SU-DHL-6 (cell line): ENCODE measurements at regions not wholly inside any gene's neighbourhood (a gene's known extent, or its start where the extent isn't known, plus 50 kb on each side); places are given as distances from the start of the nearest gene placed in this dataset.

Source experiments
- EZH2phosphoT487 ChIP-seq: fragments of 200-600 bp; sonication (generic), shearing (Covaris generic); conservative IDR thresholded peaks from 2 replicates; pipeline ENCODE4 v1.6.1; 2018; ENCODE audit warnings: mild to moderate bottlenecking, antibody characterized with exemption, low read length, moderate library complexity, mixed read lengths
- TF ChIP-seq, protein P1 (sequence below): fragments of 200-600 bp; sonication (generic); IDR thresholded peaks from one replicate; pipeline ENCODE4 v1.5.1; 2017; ENCODE audit warnings: antibody characterized with exemption, mild to moderate bottlenecking, low read length, moderate library complexity; ENCODE audit not compliant: insufficient read depth, poor library complexity, severe bottlenecking

GRCh38 chr1:69045572-69045971 is 522.1 kb upstream of the LRRC7 start:
- TF ChIP-seq, protein P1, sequence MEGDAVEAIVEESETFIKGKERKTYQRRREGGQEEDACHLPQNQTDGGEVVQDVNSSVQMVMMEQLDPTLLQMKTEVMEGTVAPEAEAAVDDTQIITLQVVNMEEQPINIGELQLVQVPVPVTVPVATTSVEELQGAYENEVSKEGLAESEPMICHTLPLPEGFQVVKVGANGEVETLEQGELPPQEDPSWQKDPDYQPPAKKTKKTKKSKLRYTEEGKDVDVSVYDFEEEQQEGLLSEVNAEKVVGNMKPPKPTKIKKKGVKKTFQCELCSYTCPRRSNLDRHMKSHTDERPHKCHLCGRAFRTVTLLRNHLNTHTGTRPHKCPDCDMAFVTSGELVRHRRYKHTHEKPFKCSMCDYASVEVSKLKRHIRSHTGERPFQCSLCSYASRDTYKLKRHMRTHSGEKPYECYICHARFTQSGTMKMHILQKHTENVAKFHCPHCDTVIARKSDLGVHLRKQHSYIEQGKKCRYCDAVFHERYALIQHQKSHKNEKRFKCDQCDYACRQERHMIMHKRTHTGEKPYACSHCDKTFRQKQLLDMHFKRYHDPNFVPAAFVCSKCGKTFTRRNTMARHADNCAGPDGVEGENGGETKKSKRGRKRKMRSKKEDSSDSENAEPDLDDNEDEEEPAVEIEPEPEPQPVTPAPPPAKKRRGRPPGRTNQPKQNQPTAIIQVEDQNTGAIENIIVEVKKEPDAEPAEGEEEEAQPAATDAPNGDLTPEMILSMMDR: no peak
- no peak for TF ChIP-seq EZH2phosphoT487
